DMS114 treated with DMSO at 0.1 percent for 48 hours (cell line): ENCODE measurements at regions not wholly inside any gene's neighbourhood (a gene's known extent, or its start where the extent isn't known, plus 50 kb on each side); places are given as distances from the start of the nearest gene placed in this dataset.
A peak's percentile ranks its signal among the peaks of the same experiment; 100 is the strongest.
"Not testable (repeated sequence)": the region's sequence is repeated elsewhere in the genome, so short reads cannot be mapped to it uniquely, and the experiment has no call there.

ENCODE experiments used
- DNase-seq: peaks from one replicate; lab custom pipeline; 2025; ENCODE audit not compliant: unreplicated experiment; lab: John Stamatoyannopoulos, UW

- not testable (repeated sequence) for DNase-seq
Measured at GRCh38 chr10:61818251-61818650, 83.2 kb upstream of the ARID5B start.

DNA sequence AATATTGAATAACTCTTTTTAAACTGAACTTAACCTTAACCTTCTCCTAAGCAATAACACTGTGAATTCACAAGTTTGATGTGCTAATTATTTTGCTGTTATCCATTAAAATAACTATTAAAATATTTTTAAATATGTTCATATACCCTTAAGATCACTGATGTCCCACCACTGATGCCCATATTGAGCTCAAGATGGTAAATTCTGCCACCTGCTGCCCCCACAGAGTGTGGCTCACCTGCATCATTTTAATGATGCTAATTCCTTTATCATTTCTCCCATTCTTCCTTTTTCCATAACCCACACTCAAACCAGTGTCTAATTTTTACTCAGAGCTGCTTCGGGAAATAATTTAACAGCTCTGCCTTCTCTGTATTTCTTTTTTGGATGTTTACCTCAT, 82.3 kb upstream of the ARID5B start:
- no peak for DNase-seq

DNA sequence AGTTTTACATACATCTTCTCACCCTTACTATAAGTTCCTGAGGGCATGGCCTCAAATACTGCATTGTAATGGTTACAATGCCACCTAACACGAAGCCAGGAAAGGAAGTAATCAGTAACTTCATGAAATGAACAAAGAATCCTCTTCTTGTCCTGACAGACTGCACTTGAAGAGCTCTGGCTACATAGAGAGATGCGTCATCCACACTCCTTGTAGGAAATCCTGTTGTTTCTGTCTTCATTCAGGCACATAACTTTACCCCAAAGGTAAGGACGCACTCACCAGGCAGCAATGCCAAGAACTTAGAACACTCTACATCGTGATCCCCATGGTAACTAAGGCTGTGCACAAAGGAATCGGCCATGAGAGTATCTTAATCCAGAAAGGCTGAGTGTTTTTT, 80.3 kb upstream of the ARID5B start:
- no peak for DNase-seq

GRCh38 chr10:61821693-61822092, 79.8 kb upstream of the ARID5B start:
- no peak for DNase-seq

- no peak for DNase-seq
Measured at GRCh38 chr10:61822096-61822495, 79.4 kb upstream of the ARID5B start.

- DNase-seq: no peak
Measured at GRCh38 chr10:61822781-61823230, 78.7 kb upstream of the ARID5B start.

- no peak for DNase-seq
Measured at GRCh38 chr10:61825001-61825400, 76.5 kb upstream of the ARID5B start.

- DNase-seq: no peak
Measured at GRCh38 chr10:61825628-61826027, 75.9 kb upstream of the ARID5B start.

DNA sequence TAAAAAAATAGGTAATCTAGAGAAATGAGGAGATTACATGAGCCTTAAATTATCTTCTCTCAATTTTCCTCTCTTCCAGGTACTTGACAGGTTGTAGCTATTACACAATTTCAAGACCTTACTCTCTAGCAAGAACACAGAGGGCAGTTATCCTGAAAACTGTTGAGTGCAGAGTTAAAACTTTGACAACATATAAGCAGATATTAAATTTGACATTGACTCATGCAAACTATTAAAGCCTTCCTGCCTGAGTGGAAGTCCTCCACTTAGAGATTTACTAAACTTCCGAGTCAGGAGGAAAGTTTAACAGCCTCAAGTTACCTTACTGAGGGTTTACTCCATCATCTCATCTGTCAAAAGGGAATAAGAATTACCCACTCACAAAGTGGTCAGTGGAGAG, 73.5 kb upstream of the ARID5B start:
- no peak for DNase-seq

GRCh38 chr10:61828788-61829187, 72.7 kb upstream of the ARID5B start:
- DNase-seq: no peak

- no peak for DNase-seq
Measured at GRCh38 chr10:61830072-61830845, 71.2 kb upstream of the ARID5B start.

- DNase-seq: no peak
Measured at GRCh38 chr10:61830846-61831273, 70.6 kb upstream of the ARID5B start.

- no peak for DNase-seq
Measured at GRCh38 chr10:61832866-61833481, 68.5 kb upstream of the ARID5B start.

DNA sequence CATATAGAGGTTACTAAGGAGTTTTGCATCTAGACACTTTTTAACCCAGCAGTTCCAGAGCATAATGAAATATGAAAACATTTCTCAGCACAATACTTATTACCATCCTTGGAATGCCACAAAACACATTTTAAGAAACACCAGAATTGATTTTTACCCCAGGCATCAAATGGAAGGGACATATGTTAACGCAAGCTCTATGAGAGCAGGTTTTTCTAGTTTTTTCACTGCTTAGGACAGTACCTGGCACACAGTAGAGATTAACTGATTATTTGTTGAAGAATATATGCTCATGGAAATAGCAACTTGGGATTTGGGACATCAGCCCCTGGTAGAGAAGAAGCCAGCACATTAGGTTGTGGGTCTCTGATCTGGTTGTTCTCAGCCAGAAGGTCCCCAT, 67.0 kb upstream of the ARID5B start:
- no peak for DNase-seq

GRCh38 chr10:61835069-61835945, 66.2 kb upstream of the ARID5B start:
- DNase-seq: peak; percentile 70

DNA sequence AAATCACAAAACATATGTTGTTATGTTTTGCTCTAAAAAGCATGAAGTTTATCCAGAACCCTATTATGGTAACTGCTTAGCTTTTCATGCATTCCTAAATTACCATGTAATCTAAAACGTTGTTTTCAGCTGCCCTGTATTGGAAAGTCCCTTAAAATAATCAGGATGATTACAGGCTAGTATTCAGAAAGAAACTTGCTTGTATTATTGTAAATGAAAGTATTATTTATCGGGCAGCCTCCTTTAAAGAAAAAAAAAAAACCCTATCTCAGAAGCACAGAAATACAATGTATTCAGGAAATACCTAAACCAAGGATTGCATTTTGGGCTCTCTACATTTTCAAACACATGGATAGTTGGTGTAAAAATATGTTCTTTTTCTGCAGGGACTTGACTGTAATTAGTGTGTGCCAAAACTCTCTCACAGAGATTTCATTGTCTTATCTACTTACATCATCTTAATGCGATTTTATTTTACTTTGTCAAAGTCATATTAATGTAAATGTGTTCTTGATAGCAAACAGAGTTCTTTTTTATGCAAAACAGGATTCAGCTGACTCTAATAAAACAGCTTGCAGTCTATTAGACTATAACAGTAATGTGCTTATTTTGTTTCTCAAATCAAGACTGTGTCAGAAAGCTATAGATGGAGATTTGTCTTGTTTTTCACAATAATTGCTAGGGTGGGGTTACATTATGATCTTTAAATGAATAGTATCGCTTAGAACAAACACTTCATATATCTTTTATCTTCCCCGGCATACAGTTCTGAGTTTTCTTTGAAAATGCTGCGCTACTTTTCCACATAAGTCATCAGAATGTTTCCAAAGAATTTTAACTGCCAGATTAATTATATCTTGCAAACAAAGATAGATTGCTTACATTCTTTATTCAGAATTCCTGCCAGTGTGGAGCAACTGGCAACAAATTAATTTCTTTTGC, 65.3 kb upstream of the ARID5B start:
- no peak for DNase-seq

GRCh38 chr10:61836888-61837754, 64.4 kb upstream of the ARID5B start:
- peak; percentile 89 for DNase-seq

- peak; percentile 95 for DNase-seq
Measured at GRCh38 chr10:61837755-61838171, 63.7 kb upstream of the ARID5B start.

GRCh38 chr10:61839916-61840315, 61.6 kb upstream of the ARID5B start:
- no peak for DNase-seq

DNA sequence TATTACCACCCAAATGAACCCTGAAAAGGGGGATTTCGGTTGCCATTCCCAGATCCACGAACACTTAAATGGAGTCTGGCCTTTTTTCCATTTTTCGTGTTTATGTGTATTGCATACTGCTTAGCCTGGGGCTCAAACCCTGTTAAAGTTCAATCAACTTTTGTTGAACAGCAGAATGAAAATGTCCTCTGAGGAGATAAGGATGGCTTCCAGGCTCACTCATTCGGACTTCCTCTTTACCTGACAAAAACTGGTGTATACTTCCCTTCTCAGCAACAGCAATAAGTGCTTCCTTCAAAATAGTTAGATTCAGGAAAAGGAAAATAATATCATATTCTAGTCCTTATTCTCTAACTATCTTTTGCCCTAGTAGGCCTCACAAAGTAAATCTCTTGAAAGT, 61.1 kb upstream of the ARID5B start:
- no peak for DNase-seq
